ENCODE measurements at regions not wholly inside any gene's neighbourhood (a gene's known extent, or its start where the extent isn't known, plus 50 kb on each side); places are given as distances from the start of the nearest gene placed in this dataset.

DNA sequence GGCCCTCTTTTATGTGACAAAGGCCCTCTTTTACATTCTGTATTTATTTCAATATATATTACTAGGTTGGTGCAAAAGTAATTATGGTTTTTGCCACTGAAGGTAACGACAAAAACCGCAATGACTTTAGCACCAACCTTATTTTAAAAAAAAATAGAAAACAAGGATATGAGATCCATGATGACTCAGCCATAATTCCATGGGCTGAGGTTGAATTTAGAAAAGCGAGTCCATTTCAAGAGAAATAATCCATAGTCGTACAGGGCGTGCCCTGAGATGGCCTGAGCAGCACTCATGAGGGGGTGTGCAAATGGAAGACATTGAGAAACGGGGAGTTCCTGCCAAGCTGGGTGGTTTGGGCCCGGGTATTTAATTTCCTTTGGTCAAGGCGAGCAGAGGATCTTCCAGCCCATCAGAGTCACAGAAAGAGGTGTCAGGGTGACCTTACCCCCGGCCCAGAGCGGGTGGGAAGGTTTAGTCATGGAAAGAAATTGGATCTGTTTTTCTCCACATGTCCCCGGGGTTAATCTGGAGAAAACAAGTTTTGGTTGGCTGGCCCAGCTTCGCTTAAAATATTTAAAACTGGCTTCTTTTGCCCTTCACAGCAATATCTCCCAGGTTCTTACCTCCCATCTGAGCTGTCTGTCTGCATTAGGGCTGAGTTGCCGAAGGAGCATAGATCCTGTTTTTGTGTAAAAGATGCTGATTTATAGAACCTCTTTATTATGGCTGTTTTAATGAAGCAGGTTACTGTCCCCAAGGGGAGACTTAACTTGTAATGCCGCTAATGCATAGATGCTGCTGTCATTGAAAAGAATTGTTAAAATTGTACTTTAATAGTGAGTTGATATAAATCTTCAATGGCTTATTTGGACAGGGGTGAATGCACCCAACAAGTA is 255.6 kb downstream of the PREX1 start:
- H3K9me3 ChIP-seq = no peaks in the 10 kb centered on the region
- no peak overlapping the region for H3K27ac ChIP-seq
- no peak overlapping the region for H3K4me3 ChIP-seq
- H3K36me3 ChIP-seq = no peaks in the 10 kb centered on the region
- ATAC-seq = no peak
- intact Hi-C loops (cut with DNase I) = no loop called here
- no peak for DNase-seq
- no peaks in the 10 kb centered on the region for H3K4me1 ChIP-seq
- 72 to 79% (median 73%) methylated on average over 14 of the region's 14 CpGs for WGBS, 4 donors
- TF ChIP-seq, protein P1, sequence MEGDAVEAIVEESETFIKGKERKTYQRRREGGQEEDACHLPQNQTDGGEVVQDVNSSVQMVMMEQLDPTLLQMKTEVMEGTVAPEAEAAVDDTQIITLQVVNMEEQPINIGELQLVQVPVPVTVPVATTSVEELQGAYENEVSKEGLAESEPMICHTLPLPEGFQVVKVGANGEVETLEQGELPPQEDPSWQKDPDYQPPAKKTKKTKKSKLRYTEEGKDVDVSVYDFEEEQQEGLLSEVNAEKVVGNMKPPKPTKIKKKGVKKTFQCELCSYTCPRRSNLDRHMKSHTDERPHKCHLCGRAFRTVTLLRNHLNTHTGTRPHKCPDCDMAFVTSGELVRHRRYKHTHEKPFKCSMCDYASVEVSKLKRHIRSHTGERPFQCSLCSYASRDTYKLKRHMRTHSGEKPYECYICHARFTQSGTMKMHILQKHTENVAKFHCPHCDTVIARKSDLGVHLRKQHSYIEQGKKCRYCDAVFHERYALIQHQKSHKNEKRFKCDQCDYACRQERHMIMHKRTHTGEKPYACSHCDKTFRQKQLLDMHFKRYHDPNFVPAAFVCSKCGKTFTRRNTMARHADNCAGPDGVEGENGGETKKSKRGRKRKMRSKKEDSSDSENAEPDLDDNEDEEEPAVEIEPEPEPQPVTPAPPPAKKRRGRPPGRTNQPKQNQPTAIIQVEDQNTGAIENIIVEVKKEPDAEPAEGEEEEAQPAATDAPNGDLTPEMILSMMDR (IDR thresholded peaks at IDR 0.05) = no peak
- TF ChIP-seq POLR2A (IDR thresholded peaks at IDR 0.05) = no peak
- peaks cover 0 to 6% (median 0%) of the 10 kb centered on the region in 9 donors for H3K27me3 ChIP-seq

DNA sequence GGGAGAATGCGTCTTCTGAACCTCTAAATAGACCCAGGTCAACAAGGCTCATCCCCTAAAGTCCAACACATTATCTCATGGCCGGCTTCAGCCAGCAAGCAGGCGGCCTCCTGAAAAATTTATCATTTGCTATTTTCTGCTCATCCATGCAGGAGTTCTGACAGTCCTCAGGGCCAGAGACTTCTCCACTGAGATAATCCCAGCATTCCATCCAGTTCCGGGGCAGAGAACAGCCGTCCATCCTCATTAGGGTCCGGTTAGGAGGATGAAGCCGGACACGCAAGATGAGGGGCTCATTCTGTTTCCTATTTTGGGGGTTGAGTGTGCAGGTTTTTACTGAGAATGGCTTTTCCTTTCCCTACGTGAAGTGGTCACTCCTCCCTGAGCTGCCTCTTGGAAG is 258.1 kb downstream of the PREX1 start:
- H3K9me3 ChIP-seq = no peaks in the 10 kb centered on the region
- ATAC-seq (no peak), DNase-seq (no peak)
- TF ChIP-seq, protein P1 (IDR thresholded peaks at IDR 0.05) = no peak
- TF ChIP-seq POLR2A (IDR thresholded peaks at IDR 0.05) = no peak
- intact Hi-C loops (cut with DNase I) = no loop called here
- H3K36me3 ChIP-seq = no peaks in the 10 kb centered on the region
- peaks cover 0 to 9% (median 0%) of the 10 kb centered on the region in 9 donors for H3K27me3 ChIP-seq
- WGBS, 4 donors = 56 to 69% (median 62%) methylated on average over 9 of the region's 9 CpGs
- H3K27ac ChIP-seq = no peak overlapping the region
- no peak overlapping the region for H3K4me3 ChIP-seq
- no peaks in the 10 kb centered on the region for H3K4me1 ChIP-seq

DNA sequence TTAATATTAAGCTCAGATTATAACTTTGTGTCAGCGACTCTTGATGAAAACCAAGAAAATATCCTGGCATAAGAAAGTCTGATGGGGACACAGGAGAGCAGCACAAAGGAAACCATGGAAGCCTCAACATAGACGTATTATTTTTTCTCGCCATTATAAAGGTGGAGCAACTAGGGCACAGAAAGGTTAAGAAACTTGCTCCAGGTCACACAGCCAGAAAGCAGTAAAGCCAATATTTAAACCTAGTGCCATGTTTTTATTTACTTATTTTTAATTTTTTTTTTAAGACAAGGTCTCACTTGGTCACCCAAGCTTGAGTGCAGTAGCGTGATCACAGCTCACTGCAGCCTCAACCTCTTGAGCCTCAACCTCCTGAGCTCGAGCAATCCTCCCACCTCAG is 259.3 kb downstream of the PREX1 start:
- Histone ChIP-seq H3K27ac (no peak overlapping the region), H3K4me1 (no peaks in the 10 kb centered on the region), H3K27me3 (peaks cover 0 to 13% (median 0%) of the 10 kb centered on the region in 9 donors), H3K4me3 (no peak overlapping the region), H3K36me3 (no peaks in the 10 kb centered on the region), H3K9me3 (peaks cover 0 to 4% (median 0%) of the 10 kb centered on the region in 12 donors)
- intact Hi-C loops (cut with DNase I) = no loop called here
- DNase-seq (no peak), ATAC-seq (no peak)
- 89 to 93% (median 91%) methylated on average over 5 of the region's 5 CpGs for WGBS, 4 donors
- no peak for TF ChIP-seq POLR2A (IDR thresholded peaks at IDR 0.05)
- TF ChIP-seq, protein P1 (IDR thresholded peaks at IDR 0.05) = no peak

DNA sequence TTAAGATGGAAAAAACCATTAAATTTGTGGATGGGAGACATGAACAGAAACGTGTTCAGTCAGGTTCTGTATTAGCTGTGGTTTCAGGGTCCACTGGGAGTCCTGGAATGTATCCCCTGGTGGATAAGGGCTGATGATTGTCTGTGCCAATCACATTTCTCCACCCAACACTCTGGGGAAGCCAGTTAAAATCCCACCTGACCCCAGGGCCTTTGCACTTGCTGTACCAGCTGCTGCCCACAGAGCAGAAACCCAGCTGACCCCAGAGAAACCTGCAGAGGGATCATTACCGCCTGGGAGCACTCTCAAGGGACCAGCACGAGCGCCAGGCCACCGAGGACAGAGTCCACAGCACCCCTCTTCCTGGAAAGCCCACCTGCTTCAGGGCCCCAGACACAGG is 260.7 kb downstream of the PREX1 start:
- ATAC-seq (no peak), DNase-seq (no peak)
- Histone ChIP-seq H3K27ac (no peak overlapping the region), H3K4me3 (no peak overlapping the region), H3K36me3 (no peaks in the 10 kb centered on the region), H3K27me3 (peaks cover 0 to 13% (median 0%) of the 10 kb centered on the region in 9 donors), H3K9me3 (peaks cover 0 to 4% (median 0%) of the 10 kb centered on the region in 12 donors), H3K4me1 (no peaks in the 10 kb centered on the region)
- WGBS, 4 donors = 79 to 89% (median 80%) methylated on average over 3 to 5 of the region's 5 CpGs
- no peak for TF ChIP-seq POLR2A (IDR thresholded peaks at IDR 0.05)
- TF ChIP-seq, protein P1 (IDR thresholded peaks at IDR 0.05) = no peak
- intact Hi-C loops (cut with DNase I) = no loop called here
